ENCODE measurements at regions not wholly inside any gene's neighbourhood (a gene's known extent, or its start where the extent isn't known, plus 50 kb on each side); places are given as distances from the start of the nearest gene placed in this dataset.
"Not testable (repeated sequence)": the region's sequence is repeated elsewhere in the genome, so short reads cannot be mapped to it uniquely, and the experiment has no call there.

DNA sequence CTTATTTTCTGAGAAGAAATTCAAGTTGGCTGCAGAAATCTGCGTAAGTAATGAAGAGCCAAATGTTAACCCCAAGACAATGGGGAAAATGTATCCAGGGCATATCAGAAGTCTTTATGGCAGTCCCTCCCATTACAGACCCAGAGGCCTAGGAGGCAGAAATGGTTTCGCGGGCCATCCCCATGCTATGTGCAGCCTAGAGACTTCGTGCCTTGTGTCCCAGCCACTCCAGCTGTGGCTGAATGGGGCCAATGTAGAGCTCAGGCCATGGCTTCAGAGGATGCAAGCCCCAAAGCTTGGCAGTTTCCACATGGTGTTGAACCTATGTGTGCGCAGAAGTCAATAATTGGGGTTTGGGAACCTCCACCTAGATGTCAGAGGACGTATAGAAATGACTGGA lies 131.9 kb downstream of the GPR37 start:
- no peak for DNase-seq

DNA sequence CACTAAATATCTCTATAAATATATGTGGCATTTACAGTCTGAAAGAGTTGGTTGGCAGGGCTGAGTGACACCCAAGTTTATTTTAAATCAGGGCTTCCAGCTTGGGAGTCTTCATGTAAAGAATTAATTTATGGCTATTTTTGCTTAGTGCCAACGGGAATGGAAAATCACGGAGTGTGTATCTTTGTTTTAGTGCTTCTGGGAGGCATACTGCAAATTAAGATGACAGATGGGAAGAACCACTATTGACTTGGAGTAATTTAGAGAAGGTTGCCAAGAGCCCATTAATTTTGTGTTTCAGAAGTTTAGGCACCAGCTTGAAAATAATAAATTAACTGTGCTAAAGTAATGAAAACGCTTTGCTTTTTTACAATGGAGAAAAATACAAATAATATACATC lies 135.2 kb downstream of the GPR37 start:
- no peak for DNase-seq

DNA sequence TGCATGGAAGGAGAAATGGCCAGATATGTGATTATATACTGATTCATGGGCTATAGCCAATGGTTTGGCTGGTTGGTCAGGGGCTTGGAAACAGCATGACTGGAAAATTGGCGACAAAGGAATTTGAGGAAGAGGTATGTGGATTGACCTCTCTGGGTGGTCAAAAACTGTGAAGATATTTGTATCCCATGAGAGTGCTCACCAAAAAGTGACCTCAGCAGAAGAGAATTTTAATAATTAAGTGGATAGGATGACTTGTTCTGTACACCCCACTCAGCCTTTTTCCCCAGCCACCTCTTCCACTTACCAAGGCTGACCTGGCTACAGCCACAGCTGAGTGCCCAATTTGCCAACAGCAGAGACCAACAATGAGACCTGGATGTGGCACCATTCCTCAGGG lies 146.7 kb downstream of the GPR37 start:
- no peak for DNase-seq

DNA sequence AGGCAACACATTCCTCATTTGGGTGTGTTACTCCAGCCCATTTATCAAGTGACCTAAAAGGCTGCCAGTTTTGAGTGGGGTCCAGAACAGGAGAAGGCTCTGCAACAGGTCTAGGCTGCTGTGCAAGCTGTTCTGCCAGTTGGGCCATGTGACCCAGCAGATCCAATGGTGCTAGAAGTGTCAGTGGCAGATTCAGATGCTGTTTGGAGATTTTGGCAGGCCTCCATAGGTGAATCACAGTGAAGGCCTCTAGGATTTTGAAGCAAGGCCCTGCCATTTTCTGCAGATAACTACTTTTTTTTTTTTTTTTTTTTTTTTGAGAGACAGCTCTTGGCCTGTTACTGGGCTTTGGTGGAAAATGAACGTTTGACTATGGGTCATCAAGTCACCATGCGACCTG lies 147.5 kb downstream of the GPR37 start:
- DNase-seq, result not testable (repeated sequence)

DNA sequence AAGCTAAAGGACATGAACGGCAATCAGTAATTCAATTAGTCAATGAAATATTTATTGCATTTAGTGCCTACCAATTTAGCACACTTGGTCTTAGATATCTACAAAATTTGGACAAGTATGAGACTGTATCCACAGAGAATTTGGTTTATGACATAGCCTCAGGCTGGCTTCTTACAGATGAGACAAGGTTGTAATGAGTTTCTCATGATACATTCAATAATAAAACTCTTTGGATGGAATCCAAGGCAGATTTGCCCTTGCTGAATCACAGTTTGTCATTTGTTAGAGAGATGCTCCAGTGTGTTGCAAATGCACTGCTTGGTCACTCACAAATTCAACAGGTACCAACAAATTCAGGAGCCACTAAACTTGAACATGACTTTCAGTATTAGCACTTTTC lies 162.5 kb downstream of the GPR37 start:
- DNase-seq, result no peak

DNA sequence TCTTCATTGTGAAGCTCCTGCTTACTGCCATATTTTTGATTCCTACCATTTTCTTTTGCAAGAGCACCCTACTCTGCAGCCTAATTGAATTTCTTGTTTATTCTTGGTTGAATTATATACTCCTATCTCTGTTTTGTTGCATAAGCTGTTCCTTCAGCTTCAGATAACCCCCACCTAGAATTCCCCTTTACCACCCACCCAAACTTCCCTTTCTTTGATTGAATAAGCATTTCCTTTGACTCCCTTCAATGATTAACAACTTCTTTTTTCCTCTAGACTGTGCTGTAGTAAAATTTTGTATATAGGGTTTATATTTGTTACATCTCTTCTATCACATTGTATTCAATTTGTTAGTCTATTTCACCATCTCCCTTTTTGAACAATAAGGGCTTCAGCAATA lies 168.1 kb downstream of the GPR37 start:
- DNase-seq, result no peak

DNA sequence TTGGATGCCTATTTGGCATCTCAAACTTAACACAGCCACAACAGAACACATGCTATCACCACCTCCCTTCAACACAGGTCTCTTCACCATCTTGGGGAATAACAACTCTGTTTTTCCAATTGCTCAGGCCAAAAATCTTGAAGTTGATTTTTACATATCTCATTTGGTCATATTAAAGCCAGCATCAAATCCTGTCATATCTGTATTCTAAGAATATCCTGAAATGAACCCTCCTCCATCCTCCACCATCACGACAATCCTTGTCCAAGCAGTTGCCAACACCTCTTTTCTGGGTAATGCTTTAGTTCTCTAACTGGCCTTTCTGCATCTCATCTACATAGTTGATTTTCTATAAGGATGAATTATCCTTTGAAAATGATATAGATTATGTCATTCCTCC lies 168.7 kb downstream of the GPR37 start:
- DNase-seq, result no peak

DNA sequence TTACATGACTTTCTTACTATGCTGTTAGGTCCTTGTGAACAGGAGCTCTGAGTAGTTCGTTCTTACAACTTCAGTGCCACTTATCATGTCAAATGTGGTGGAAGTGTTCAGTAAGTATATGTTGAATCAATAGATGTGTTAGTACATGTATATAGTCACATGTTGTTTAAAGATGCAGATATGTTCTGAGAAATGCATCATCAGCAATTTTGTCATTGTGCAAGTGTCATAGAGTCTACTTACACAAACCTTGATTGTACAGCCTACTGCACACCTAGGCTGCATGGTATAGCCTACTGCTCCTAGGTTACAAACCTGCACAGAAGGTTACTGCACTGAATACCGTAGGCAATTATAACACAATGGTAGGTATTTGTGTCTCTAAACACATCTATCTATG lies 174.8 kb downstream of the GPR37 start:
- DNase-seq, result no peak

DNA sequence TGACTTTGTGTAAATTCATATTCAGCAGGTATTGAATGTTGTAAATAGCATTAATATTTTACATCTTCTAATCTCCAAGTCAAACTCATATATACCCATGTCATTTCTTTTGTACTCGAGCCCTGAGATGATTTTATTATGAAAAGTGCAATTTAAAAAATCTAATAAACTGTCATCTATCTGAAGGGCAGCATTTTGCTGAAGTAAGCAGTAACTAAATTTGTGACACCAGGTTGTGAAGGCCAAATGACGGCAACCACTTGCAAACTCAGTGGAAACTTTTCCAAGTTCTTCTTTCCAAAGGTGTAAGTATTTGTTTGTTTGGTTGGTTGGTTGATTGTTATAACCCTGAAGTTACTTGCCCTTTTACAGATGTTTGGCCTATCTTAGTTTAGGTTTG lies 188.3 kb downstream of the GPR37 start:
- DNase-seq, result no peak

DNA sequence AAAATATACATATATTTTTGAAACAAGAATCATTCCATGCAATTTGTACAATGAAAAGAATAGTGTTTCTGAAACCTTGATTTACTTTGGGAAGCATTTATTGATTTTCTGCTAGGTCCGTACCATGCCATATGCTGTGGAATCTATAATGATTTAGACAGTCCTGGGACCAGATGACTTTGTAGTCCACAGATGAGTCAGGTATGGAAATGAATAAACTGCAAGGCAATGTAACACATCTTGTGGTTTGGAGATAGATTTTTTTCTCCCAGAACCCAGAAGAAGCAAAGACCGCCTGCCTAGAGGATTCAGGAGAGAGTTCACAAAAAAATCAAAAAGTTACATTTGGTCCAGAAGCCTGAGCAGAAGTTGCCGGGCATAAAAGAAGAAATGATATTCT lies 190.4 kb downstream of the GPR37 start:
- no peak for DNase-seq

DNA sequence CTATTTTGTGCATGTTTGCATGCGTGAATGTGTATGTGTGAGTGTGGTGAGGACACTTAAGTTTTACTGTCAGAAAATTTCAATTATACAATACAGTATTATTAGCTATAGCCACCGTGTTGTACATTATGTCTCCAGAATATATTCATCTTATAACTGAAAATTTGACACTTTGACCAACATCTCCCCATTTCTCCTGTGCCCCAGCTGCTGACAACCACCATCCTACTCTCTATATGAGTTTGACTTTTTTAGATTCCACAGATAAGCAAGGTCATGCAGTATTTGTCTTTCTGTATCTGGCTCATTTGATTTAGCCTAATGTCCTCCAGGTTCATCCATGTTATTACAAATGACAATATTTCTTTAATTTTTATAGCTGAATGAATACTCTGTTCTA lies 195.0 kb downstream of the GPR37 start:
- DNase-seq, result no peak

DNA sequence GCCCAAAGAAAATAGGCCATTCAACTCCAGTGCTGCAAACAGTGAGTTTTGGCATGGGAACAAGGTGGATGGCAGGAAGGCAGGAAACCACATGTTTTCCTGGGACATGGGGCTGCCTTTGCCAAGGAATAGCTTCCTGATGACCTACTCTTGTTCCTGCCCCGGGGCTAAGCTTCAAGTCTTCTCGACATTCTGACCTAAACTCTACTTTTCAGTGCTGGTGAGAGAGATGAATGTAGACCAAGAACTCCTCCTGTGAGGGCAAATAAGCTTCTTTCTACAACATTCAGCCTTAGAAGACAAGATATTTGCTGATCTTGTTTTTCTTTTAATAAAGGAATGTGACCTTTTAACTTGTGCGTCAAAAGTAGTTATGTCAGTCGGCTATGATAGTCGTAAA lies 199.0 kb downstream of the GPR37 start:
- no peak for DNase-seq

DNA sequence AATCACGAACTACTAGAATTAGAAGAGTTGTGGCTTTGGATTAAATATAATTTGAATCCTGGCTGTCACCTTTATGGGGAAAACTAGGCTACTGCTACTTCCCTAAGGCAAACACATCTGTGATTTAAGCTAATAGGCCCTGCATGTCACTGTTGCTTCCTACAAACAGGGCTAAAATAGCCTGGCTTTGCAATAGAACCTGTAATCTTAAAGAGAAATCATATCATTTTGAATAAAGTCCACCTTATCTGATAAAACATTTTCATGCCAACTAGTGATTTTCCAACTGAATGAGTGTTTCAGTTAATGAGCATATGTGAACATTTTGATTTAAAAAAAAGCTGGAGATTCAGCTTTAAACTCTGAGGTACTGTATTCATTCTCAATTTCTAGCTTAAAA lies 208.0 kb downstream of the GPR37 start:
- DNase-seq, result no peak

DNA sequence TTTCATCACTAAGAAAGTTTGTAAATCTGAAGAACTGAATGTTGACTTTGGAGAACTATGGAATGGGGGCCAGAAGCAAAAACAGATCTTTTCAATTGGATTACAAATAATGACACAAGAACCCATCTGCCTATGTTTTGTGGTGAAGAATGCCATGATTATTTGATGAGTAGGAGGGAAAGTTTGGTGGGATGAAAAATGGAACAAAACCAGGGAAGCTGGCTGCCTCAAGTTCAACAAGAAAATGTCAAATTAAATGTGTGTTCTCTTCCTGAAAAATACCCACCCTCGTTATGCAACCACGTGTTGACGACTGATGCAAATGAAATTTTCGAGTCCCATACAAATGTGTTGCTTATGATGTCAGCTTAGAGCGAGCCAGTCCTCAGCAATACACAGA lies 208.5 kb downstream of the GPR37 start:
- DNase-seq, result no peak

DNA sequence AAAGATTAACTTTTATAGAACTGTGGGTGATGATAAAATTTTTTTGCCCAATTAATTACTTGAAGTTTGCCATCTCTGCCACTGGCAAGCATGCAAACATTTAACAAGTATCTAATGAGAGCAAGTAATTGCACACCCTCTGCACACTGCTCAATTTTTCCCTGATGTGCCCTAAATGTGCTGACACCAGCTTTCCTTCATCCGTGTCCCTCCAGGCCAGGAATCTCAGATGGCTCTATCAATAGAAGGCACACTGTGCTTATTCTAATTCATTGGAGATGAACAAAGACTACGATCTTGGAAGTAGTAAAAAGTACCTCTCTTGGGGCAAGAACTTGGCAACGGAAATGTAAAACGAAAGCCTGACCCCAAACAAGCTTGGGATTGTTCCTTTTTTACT lies 212.1 kb downstream of the GPR37 start:
- DNase-seq, result no peak

DNA sequence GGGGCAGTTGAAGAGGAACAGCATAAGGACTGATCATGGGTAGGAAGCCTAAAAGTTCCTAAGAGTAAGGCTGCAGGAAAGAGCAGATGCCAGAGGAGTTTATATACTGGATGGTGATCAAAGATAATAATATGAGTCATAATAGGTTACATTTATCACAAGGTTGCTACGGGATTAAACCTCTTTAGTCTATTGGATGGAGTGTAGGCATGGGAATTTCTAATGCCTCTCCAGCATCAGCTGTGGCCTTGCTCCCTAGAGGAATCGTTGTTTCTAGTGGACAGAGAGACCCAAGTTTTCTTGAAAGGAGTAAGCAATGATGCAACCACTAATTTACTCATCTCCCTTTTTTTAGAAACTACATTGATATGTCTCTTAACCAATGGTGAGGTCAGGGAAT lies 213.4 kb downstream of the GPR37 start:
- DNase-seq, result no peak

DNA sequence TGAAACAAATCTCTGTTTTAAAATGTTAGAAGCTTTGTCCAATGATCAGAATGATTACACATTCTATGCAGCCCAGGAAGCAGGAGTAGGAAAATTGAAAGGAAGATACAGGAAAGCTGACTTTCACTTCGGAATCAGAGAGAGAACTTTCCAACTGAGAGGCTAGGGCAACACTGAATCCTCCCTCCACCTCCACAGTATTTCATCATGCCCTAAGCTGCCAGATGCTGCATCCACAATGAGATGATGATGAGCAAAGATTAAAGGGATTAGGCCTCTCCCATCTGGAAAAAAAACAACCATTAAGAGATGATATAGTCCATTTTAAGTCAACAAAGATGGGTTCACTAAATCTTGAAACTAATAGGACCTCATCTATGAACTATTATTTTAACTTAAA lies 215.6 kb downstream of the GPR37 start:
- DNase-seq, result no peak

DNA sequence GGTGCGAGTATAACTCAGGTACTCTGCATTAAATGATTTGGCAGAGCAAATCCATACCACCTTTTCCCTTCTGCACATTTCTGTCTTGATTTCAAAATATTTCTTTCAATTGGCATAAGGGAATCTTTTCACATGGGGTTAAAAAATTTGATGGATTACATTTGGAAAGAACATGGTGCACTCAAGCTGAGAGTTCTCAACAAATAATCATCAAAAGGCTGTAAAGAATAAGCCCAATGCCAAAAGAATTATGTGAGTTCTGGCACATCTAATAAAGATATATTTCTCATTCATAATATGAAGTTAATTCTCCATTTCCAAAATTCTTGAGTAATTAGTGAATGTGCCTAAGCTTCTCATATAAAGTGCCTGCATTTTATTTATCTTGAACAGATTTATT lies 223.1 kb downstream of the GPR37 start:
- DNase-seq, result no peak

DNA sequence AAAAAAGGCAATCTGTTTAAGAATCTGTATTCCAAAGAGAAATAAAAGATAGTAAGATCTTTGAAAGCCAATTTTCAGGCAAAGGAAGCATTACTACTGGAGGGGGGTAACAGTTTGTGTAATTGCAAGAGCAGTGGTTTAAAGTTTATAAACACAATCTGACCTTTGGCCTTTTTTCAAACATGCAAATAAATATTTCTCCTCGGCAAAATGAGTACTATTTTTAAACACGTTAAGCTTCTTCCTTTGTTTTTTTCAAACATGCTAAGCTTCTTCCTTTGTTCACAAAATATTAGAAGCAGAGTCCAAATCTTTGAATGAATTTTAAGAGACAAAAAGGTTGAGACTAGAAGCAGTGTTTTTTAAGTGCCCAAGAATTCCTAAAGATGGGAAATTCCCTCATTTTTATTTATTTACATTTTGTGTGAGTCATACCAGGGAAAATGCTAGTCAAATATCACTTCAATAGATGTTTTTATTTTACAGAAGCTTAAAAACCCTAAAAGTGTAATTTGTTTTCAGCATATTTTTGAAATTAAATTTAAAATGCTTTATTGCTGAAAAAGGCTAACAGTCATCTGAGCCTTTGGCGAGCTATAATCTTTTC lies 229.3 kb downstream of the GPR37 start:
- no peak for DNase-seq

DNA sequence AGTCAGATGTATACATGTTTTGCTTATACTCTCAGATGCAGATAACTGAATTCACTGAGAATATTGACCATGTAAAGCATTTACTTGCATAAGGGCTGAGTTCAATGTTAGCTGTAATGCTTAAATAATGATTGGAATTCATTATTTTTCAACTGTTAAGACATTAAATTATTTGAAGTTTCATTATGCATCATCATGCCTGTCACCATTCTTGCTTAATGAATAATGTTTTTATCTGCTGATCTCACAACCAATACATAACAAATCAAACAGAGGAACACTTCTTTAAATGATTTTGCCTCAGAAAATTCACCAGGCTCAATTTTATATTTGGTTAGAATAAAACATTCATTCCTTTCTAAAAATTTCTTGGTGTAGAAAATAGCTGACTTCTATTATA lies 233.4 kb downstream of the GPR37 start:
- DNase-seq, result no peak

DNA sequence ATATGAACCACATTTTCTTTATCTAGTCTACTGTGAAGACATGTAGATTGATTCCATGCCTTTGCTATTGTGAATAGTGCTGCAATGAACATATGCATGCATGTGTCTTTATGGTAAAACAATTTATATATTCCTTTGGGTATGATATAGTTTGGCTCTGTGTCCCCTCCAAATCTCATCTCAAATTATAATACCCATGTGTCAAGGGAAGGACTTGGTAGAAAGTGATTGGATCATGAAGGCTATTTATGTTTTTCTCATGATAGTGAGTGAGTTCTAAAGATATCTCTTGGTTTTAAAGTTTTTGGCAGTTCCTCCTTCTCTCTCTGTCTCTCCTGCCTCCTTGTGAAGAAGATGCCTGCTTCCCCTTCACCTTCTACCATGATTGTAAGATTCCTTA lies 248.7 kb downstream of the GPR37 start:
- no peak for DNase-seq

DNA sequence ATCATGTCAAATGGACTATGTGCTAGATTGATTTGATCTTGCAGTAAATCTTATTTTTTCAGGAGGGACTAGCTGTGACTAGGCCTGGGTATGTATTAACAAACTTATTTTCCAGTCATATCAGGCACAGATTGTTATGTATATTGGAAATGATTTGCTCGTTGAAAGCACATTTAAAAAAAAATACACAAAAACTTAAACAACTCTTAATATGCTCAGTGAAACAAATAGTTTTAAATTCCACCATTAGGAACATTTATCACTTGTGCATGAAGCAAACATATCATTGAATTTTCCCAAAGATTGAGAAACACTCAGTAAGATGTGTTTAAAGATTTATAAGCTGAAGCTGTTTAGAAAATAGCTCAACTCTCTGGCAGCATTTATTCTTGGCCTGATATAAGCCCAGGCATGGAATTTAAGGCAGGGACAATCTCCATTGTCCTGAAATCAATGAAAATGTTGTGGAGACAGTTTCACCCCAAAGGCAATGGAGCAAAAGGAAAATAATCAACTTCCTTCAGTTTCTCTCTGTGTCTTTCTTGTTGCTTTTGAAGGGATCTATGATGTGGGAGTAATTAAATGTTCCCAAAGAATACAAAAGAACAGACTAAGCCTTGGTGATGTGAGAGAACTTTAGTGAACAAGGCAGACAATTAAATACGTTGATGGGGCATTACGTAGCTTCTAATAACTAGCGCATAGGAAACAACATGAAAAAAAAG lies 250.3 kb downstream of the GPR37 start:
- no peak for DNase-seq

DNA sequence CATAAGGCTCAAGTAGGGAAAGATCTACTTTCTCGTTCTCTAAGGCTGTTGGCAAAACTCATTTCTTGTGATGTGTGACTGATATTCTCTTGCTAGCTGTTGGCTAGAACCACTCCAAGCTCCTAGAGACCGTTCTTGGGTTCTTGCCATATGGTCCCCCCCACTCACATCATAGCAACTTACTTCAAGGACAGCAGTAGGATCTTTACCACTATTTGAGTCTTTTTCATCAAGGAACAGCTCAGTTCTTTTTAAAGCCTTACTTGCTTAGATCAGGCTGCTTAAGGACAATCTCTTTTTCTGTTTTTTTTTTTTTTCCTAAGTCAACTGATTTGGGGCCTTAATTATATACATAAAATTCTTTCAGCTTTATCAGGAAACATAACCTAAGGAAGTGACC lies 251.1 kb downstream of the GPR37 start:
- no peak for DNase-seq

DNA sequence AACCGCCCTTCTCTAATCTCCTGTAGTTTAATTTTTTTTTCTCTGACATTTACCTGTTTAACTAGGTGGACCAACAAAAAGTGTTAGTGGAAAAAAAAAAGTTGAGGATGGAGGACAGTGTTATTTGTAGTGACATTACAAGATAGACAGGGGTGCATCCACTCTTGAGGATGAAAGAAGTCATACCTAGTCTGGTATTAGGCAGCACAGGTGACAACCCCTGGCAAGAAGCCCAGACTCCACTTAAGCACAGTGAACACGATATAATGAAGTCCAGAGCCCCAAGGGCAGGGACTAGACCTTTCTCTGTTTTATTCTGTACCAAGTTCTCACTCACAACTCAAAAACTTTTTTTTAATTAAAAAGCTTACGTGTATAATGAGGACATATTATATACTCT lies 268.4 kb downstream of the GPR37 start:
- DNase-seq, result no peak

DNA sequence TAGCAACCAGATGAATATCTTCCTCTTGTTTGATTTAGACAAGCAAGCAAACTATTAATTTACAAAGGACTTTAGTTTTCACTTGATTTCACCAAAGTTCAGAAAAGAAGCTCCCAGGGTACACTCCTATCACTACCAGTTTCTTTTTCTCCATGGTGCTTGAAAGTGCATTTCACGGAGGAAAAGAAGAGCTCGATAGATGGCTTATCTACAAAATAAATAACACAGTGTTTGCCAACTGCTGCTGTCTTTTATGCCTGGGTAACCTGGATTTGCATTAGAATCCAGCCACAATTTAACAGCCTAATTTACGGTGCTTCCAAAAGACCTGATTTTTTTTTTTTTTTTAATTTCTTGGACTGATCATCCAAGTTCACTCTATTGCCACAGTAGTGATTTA lies 275.7 kb downstream of the GPR37 start:
- no peak for DNase-seq

Data from femur (tissue), 1 donor.